ENCODE measurements at regions not wholly inside any gene's neighbourhood (a gene's known extent, or its start where the extent isn't known, plus 50 kb on each side); places are given as distances from the start of the nearest gene placed in this dataset.

DNA sequence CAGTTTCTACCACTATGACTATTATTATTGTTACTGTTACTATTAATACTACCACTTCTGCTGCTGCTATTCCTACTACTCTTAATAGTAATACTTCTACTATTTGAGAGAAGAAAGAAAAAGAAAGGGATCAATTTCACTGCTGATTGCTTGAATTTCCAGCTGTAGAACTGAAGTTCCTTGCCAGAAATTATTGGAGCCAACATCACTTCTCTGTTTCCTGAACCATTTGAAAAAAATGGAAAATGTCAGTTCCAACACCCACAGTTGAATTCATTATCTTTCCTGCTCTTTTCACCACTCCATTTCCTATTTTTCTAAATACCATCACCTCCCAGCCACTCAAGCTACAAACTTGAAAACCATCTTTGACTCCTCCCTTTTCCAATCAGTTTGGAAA lies 54.1 kb upstream of the PIK3C2G start:
- no peaks in the 10 kb centered on the region for H3K9me3 ChIP-seq
- no peaks in the 10 kb centered on the region for H3K36me3 ChIP-seq
- H3K4me1 ChIP-seq = peaks cover 0 to 7% (median 0%) of the 10 kb centered on the region in 4 donors
- H3K27me3 ChIP-seq = no peaks in the 10 kb centered on the region
- H3K4me3 ChIP-seq = no peak overlapping the region
- no peak overlapping the region for H3K27ac ChIP-seq
- TF ChIP-seq EP300 (IDR thresholded peaks at IDR 0.05) = no peak
- no peak for TF ChIP-seq POLR2A (IDR thresholded peaks at IDR 0.05)
- no peak for TF ChIP-seq CTCF (IDR thresholded peaks at IDR 0.05)
- no peak for DNase-seq (ENCODE audit: low spot score in 2 of 2)

GRCh38 chr12:18206198-18206597 lies 55.1 kb upstream of the PIK3C2G start:
- 92% methylated on average over 13 of the region's 13 CpGs for WGBS, 2 donors
- no peaks in the 10 kb centered on the region for H3K27me3 ChIP-seq
- TF ChIP-seq CTCF (IDR thresholded peaks at IDR 0.05) = no peak
- TF ChIP-seq EP300 (IDR thresholded peaks at IDR 0.05) = no peak
- no peak for TF ChIP-seq POLR2A (IDR thresholded peaks at IDR 0.05)
- H3K27ac ChIP-seq = no peak overlapping the region
- no peak overlapping the region for H3K4me3 ChIP-seq
- peaks cover 0 to 7% (median 0%) of the 10 kb centered on the region in 4 donors for H3K4me1 ChIP-seq
- DNase-seq (ENCODE audit: low spot score in 2 of 2) = no peak
- no peaks in the 10 kb centered on the region for H3K9me3 ChIP-seq
- no peaks in the 10 kb centered on the region for H3K36me3 ChIP-seq

DNA sequence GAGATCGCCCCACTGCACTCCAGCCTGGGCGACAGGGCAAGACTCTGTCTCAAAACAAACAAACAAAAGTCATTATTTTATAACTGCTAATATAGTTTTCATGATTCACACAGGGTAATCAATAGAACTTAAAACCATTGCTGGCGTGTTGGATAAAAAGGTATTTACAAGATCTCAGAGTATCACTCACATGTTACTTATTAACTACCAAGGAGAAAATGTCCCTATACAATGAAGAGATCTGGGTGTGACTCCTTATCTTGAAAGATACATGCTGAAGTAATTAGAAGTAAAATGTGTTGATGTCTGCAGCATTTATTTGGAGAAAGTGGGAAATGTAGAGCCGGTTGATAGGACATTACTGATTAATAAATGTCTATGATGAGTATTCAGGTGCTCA lies 57.3 kb upstream of the PIK3C2G start:
- no peak for DNase-seq (ENCODE audit: low spot score in 2 of 2)
- Histone ChIP-seq H3K36me3 (no peaks in the 10 kb centered on the region), H3K4me1 (peaks cover 0 to 7% (median 0%) of the 10 kb centered on the region in 4 donors), H3K27ac (no peak overlapping the region), H3K4me3 (no peak overlapping the region), H3K27me3 (no peaks in the 10 kb centered on the region), H3K9me3 (no peaks in the 10 kb centered on the region)
- TF ChIP-seq EP300 (IDR thresholded peaks at IDR 0.05) = no peak
- no peak for TF ChIP-seq CTCF (IDR thresholded peaks at IDR 0.05)
- TF ChIP-seq POLR2A (IDR thresholded peaks at IDR 0.05) = no peak
- WGBS, 2 donors = 84 to 87% methylated on average over 4 of the region's 4 CpGs

DNA sequence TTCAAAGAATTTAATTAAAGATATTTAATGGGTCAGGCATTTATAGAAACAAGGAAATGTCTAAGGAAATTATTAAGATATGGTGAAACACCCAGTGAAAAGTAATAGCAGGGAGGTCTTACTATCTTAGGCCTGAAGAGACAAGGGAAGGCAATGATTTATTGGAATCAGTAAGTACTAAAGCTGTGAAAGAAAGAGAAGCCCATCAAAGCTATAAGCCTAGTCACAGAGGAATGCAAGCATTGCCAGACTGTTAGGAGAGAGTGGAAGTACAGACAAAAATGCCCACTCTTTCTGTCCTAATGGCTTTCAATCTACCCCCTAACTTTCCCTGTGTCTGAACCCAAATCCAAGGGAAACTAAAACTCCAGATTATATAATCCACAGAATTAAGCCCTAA lies 69.2 kb upstream of the PIK3C2G start:
- H3K9me3 ChIP-seq = no peaks in the 10 kb centered on the region
- H3K27me3 ChIP-seq = no peaks in the 10 kb centered on the region
- TF ChIP-seq CTCF (IDR thresholded peaks at IDR 0.05) (no peak), POLR2A (IDR thresholded peaks at IDR 0.05) (no peak), EP300 (IDR thresholded peaks at IDR 0.05) (no peak)
- H3K36me3 ChIP-seq = no peaks in the 10 kb centered on the region
- H3K4me3 ChIP-seq = no peak overlapping the region
- DNase-seq (ENCODE audit: low spot score in 2 of 2) = no peak
- H3K4me1 ChIP-seq = no peaks in the 10 kb centered on the region
- no peak overlapping the region for H3K27ac ChIP-seq

DNA sequence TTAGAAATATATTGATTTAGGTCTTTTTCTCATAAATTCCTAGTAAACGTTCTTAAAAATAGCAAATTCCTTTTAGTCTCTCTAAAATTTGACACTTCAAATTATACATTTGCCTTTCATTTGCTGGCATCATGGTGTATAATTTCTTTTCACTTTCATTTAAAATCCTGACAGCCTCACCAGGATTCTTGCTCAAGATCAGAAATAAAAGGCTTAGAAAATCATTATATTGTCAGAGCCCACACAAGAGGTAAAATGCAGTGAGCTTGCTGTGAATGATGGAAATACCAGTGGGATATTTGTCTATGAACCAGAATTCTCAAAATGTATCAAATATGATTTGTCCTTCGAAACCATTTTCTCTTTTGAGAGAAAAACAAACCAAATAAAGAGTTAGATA lies 78.2 kb upstream of the PIK3C2G start:
- Histone ChIP-seq H3K9me3 (no peaks in the 10 kb centered on the region), H3K4me3 (no peak overlapping the region), H3K36me3 (no peaks in the 10 kb centered on the region), H3K27me3 (no peaks in the 10 kb centered on the region), H3K27ac (no peak overlapping the region), H3K4me1 (no peaks in the 10 kb centered on the region)
- no peak for DNase-seq (ENCODE audit: low spot score in 2 of 2)
- TF ChIP-seq CTCF (IDR thresholded peaks at IDR 0.05) (no peak), POLR2A (IDR thresholded peaks at IDR 0.05) (no peak), EP300 (IDR thresholded peaks at IDR 0.05) (no peak)
- 76 to 83% methylated on average over 2 of the region's 2 CpGs for WGBS, 2 donors
